GM23338 (cell line): ENCODE measurements at regions not wholly inside any gene's neighbourhood (a gene's known extent, or its start where the extent isn't known, plus 50 kb on each side); places are given as distances from the start of the nearest gene placed in this dataset.

ENCODE experiments used
- ATAC-seq: fragments of 200-7000 bp; cut with Tn5 transposase; 3 replicates; pipeline ENCODE4 v1.9.1; 2020
- DNase-seq: peaks from one replicate; pipeline ENCODE4 v3.0.0-alpha.2; 2015; ENCODE audit warnings: low spot score
- H2AFZ ChIP-seq: fragments of 200-600 bp; sonication (generic); 2 replicates; pipeline ENCODE4 v1.8.0; 2016; ENCODE audit warnings: antibody characterized with exemption, mild to moderate bottlenecking, moderate library complexity
- H3F3A ChIP-seq: fragments of 200-600 bp; sonication (generic); replicated peaks from 2 replicates; pipeline ENCODE4 v1.8.0; 2017; ENCODE audit warnings: antibody characterized with exemption, mixed run types, low read depth
- H3K27ac ChIP-seq: fragments of 200-600 bp; sonication (generic); 2 replicates; pipeline ENCODE4 v1.6.1; 2016; ENCODE audit warnings: low read depth
- H3K27me3 ChIP-seq: fragments of 200-600 bp; sonication (generic); 2 replicates; pipeline ENCODE4 v1.8.0; 2016; ENCODE audit warnings: mild to moderate bottlenecking, mixed run types, moderate library complexity; ENCODE audit not compliant: insufficient read depth
- H3K36me3 ChIP-seq: fragments of 200-600 bp; sonication (generic); 2 replicates; pipeline ENCODE4 v1.8.0; 2016; ENCODE audit warnings: mild to moderate bottlenecking; ENCODE audit not compliant: insufficient read depth
- H3K4me1 ChIP-seq: fragments of 200-600 bp; sonication (generic); 2 replicates; pipeline ENCODE4 v1.8.0; 2016; ENCODE audit warnings: mild to moderate bottlenecking, moderate library complexity; ENCODE audit not compliant: insufficient read depth
- H3K4me2 ChIP-seq: fragments of 200-600 bp; sonication (generic); 2 replicates; pipeline ENCODE4 v1.7.1; 2017; ENCODE audit warnings: mixed run types
- H3K4me3 ChIP-seq: fragments of 200-600 bp; sonication (generic); 2 replicates; pipeline ENCODE4 v1.6.1; 2016; ENCODE audit warnings: mixed run types
- H3K79me2 ChIP-seq: fragments of 200-600 bp; sonication (generic); replicated peaks from 2 replicates; pipeline ENCODE4 v1.8.0; 2017; ENCODE audit warnings: mild to moderate bottlenecking; ENCODE audit not compliant: insufficient read depth
- H3K9me2 ChIP-seq: fragments of 200-600 bp; sonication (generic); 2 replicates; pipeline ENCODE4 v1.8.0; 2017; ENCODE audit not compliant: insufficient read depth
- H4K20me1 ChIP-seq: fragments of 200-600 bp; sonication (generic); replicated peaks from 2 replicates; pipeline ENCODE4 v1.8.0; 2017; ENCODE audit warnings: mild to moderate bottlenecking; ENCODE audit not compliant: insufficient read depth
- H3K27ac Mint-ChIP-seq: 2 replicates; pipeline ENCODE4 v1.8.0; 2020; ENCODE audit warnings: inconsistent platforms, mild to moderate bottlenecking, moderate library complexity, mixed read lengths
- H3K27me3 Mint-ChIP-seq: 3 replicates; pipeline ENCODE4 v1.8.0; 2022; ENCODE audit warnings: low read depth, mild to moderate bottlenecking, moderate library complexity, mixed read lengths, inconsistent platforms; ENCODE audit not compliant: insufficient read depth, poor library complexity
- H3K36me3 Mint-ChIP-seq: 3 replicates; pipeline ENCODE4 v1.8.0; 2021; ENCODE audit warnings: low read depth, mild to moderate bottlenecking, inconsistent platforms, moderate library complexity, mixed read lengths
- H3K4me1 Mint-ChIP-seq: 3 replicates; pipeline ENCODE4 v1.8.0; 2020; ENCODE audit warnings: mild to moderate bottlenecking, inconsistent platforms, mixed read lengths
- H3K4me3 Mint-ChIP-seq: 3 replicates; pipeline ENCODE4 v1.8.0; 2021; ENCODE audit warnings: moderate library complexity, mild to moderate bottlenecking, inconsistent platforms, mixed read lengths
- H3K9me3 Mint-ChIP-seq: 3 replicates; pipeline ENCODE4 v1.8.0; 2020; ENCODE audit warnings: moderate library complexity, mild to moderate bottlenecking, inconsistent platforms, mixed read lengths
- CREB1 ChIP-seq: fragments of 250-450 bp; sonication (Bioruptor Pico); IDR thresholded peaks from 2 replicates; pipeline ENCODE4 v1.5.0; 2020; ENCODE audit warnings: low read depth, mild to moderate bottlenecking, moderate library complexity
- CTCF ChIP-seq, 2 experiments: fragments of 200-600 bp in 1 of 2; sonication (generic) in 1 of 2; conservative IDR thresholded peaks; 2 replicates each; pipeline versions ENCODE4 v1.5.1 to v1.6.1; 2016 to 2017; ENCODE audit warnings: antibody characterized with exemption in 2 of 2, low read depth in 2 of 2, mild to moderate bottlenecking in 2 of 2, moderate library complexity in 1 of 2
- ETS1 ChIP-seq: IDR thresholded peaks from 2 replicates; pipeline ENCODE4 v1.6.1; 2016; ENCODE audit warnings: antibody characterized with exemption
- EZH2 ChIP-seq: fragments of 200-600 bp; sonication (generic); IDR thresholded peaks from one replicate; pipeline ENCODE4 v1.8.0; 2017; ENCODE audit warnings: antibody characterized with exemption, mild to moderate bottlenecking, low read depth; ENCODE audit not compliant: unreplicated experiment
- EZH2phosphoT487 ChIP-seq: fragments of 200-600 bp; sonication (generic); IDR thresholded peaks from one replicate; pipeline ENCODE4 v1.8.1; 2018; ENCODE audit warnings: antibody characterized with exemption; ENCODE audit not compliant: unreplicated experiment
- JUNB ChIP-seq: IDR thresholded peaks from one replicate; pipeline ENCODE4 v1.6.1; 2016; ENCODE audit warnings: antibody characterized with exemption; ENCODE audit not compliant: unreplicated experiment
- NANOG ChIP-seq: IDR thresholded peaks from 2 replicates; pipeline ENCODE4 v1.6.1; 2016; ENCODE audit warnings: antibody characterized with exemption, borderline replicate concordance
- POLR2AphosphoS5 ChIP-seq: IDR thresholded peaks from 2 replicates; pipeline ENCODE4 v1.6.1; 2016; ENCODE audit warnings: antibody characterized with exemption, low read depth
- REST ChIP-seq: IDR thresholded peaks from one replicate; pipeline ENCODE4 v1.6.1; 2018; ENCODE audit warnings: antibody characterized with exemption; ENCODE audit not compliant: unreplicated experiment
- STAT1 ChIP-seq: IDR thresholded peaks from one replicate; pipeline ENCODE4 v1.6.1; 2016; ENCODE audit warnings: antibody characterized with exemption; ENCODE audit not compliant: unreplicated experiment
- ZNF114 ChIP-seq: fragments of 250-450 bp; sonication (Bioruptor Pico); IDR thresholded peaks from 2 replicates; pipeline ENCODE4 v1.5.0; 2020; ENCODE audit warnings: mild to moderate bottlenecking, moderate library complexity
- ZNF331 ChIP-seq: fragments of 250-450 bp; sonication (Bioruptor Pico); IDR thresholded peaks from 2 replicates; pipeline ENCODE4 v1.5.0; 2020; ENCODE audit warnings: low read depth, mild to moderate bottlenecking, moderate library complexity

- no peaks in the 10 kb centered on the region for H3K27me3 ChIP-seq
- no peaks in the 10 kb centered on the region for H3K36me3 ChIP-seq
- Mint-ChIP-seq H3K36me3 (no peaks in the 10 kb centered on the region), H3K4me3 (no peak overlapping the region), H3K27ac (no peak overlapping the region), H3K27me3 (no peaks in the 10 kb centered on the region), H3K9me3 (no peaks in the 10 kb centered on the region), H3K4me1 (peaks cover 19% of the 10 kb centered on the region)
- no peaks in the 10 kb centered on the region for H4K20me1 ChIP-seq
- no peak for ATAC-seq
- peaks cover 3% of the 10 kb centered on the region for H3K4me1 ChIP-seq
- no peak overlapping the region for H3K4me2 ChIP-seq
- no peaks in the 10 kb centered on the region for H3K79me2 ChIP-seq
- no peak overlapping the region for H3K4me3 ChIP-seq
- H3F3A ChIP-seq: no peaks in the 10 kb centered on the region
- peaks cover 4% of the 10 kb centered on the region; the same call in 1 of the 2 replicates for H3K9me2 ChIP-seq
- no peak overlapping the region for H3K27ac ChIP-seq
- H2AFZ ChIP-seq: no peak overlapping the region
- no peak for DNase-seq
- TF ChIP-seq NANOG (no peak), ZNF331 (CRISPR knock-in tag) (no peak)
These were observed 120.3 kb upstream of the ARHGAP20 start for GRCh38 chr11:110832539-110832938.

GRCh38 chr11:110832080-110832479 lies 119.8 kb upstream of the ARHGAP20 start:
- H3K27me3 ChIP-seq: no peaks in the 10 kb centered on the region
- no peak overlapping the region for H3K4me3 Mint-ChIP-seq
- H3K9me2 ChIP-seq: peaks cover 4% of the 10 kb centered on the region; the same call in 1 of the 2 replicates
- H3K36me3 Mint-ChIP-seq: no peaks in the 10 kb centered on the region
- ATAC-seq (no peak), DNase-seq (no peak)
- peaks cover 3% of the 10 kb centered on the region for H3K4me1 ChIP-seq
- no peaks in the 10 kb centered on the region for H3K79me2 ChIP-seq
- peaks cover 19% of the 10 kb centered on the region for H3K4me1 Mint-ChIP-seq
- no peak overlapping the region for H2AFZ ChIP-seq
- H3K27ac ChIP-seq: no peak overlapping the region
- no peaks in the 10 kb centered on the region for H3K36me3 ChIP-seq
- H3K27me3 Mint-ChIP-seq: no peaks in the 10 kb centered on the region
- H3K27ac Mint-ChIP-seq: no peak overlapping the region
- no peaks in the 10 kb centered on the region for H4K20me1 ChIP-seq
- H3K4me2 ChIP-seq: no peak overlapping the region
- no peak overlapping the region for H3K4me3 ChIP-seq
- no peaks in the 10 kb centered on the region for H3K9me3 Mint-ChIP-seq
- H3F3A ChIP-seq: no peaks in the 10 kb centered on the region
- TF ChIP-seq CREB1 (CRISPR knock-in tag) (no peak), POLR2AphosphoS5 (no peak), CTCF (conservative IDR thresholded peaks at IDR 0.05; ENCODE audit: low read depth in 2 of 2) (no peak), ETS1 (no peak), JUNB (no peak), REST (no peak), ZNF331 (CRISPR knock-in tag) (no peak), EZH2 (no peak), EZH2phosphoT487 (no peak), STAT1 (no peak), ZNF114 (CRISPR knock-in tag) (no peak), NANOG (no peak)
